ENCODE measurements at regions not wholly inside any gene's neighbourhood (a gene's known extent, or its start where the extent isn't known, plus 50 kb on each side); places are given as distances from the start of the nearest gene placed in this dataset.

DNA sequence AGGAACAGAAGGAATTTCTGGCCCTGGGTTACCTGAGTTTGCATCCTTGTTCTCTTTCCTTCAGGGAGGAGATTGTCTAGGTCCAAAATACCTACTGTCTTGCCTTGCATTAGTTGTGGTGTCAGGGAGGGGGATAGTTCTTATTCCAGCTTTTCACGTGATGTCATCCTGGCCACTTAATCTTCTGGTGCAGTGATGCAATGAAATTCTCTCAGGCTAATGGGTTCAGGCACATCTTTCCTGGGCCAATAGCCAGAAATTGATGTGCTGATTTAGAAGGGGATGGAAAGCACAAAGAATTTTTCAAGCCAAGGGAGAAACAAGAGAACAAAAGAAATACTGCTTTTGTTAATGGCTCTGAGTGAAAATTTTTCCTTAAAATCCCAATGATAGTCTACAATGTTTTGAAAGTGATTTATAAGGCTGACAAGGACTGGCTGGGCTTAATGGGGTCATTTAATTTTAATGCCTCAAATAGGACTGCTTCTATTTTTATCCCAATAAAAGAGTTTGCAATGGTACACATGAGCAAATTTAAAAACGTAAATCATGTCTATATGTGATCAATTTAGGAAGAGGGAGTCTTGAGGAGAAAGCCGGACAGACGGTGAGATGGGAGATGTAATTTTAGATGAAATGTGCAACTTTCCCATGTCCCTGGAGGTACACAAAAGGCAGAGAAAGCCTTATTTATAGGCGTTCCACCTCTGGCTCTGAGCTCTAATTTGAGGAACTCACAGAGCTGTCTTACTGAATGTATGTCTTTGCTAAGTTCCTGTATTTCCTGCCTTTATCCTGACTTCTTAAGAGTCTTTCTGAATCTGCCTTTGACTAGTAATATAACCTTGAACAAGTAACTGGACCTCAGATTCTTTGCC is 89.3 kb upstream of the SV2C start:
- TF ChIP-seq, protein P1, sequence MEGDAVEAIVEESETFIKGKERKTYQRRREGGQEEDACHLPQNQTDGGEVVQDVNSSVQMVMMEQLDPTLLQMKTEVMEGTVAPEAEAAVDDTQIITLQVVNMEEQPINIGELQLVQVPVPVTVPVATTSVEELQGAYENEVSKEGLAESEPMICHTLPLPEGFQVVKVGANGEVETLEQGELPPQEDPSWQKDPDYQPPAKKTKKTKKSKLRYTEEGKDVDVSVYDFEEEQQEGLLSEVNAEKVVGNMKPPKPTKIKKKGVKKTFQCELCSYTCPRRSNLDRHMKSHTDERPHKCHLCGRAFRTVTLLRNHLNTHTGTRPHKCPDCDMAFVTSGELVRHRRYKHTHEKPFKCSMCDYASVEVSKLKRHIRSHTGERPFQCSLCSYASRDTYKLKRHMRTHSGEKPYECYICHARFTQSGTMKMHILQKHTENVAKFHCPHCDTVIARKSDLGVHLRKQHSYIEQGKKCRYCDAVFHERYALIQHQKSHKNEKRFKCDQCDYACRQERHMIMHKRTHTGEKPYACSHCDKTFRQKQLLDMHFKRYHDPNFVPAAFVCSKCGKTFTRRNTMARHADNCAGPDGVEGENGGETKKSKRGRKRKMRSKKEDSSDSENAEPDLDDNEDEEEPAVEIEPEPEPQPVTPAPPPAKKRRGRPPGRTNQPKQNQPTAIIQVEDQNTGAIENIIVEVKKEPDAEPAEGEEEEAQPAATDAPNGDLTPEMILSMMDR (IDR thresholded peaks at IDR 0.05 in 8 of 11, conservative IDR thresholded peaks at IDR 0.05 in 3 of 11) = no peak
- TF ChIP-seq POLR2A (IDR thresholded peaks at IDR 0.05) (no peak), POLR2AphosphoS5 (IDR thresholded peaks at IDR 0.05) (no peak)
